Sigmoid colon (tissue), 4 donors: ENCODE measurements at regions not wholly inside any gene's neighbourhood (a gene's known extent, or its start where the extent isn't known, plus 50 kb on each side); places are given as distances from the start of the nearest gene placed in this dataset.

Experiments
- EP300 ChIP-seq, 4 donors: sonication (generic); formaldehyde crosslinking; IDR thresholded peaks; one replicate each; pipeline ENCODE4 v1.6.1; 2017; ENCODE audit warnings: antibody characterized with exemption in 4 of 4
- TF ChIP-seq, protein P1 (sequence below), 4 experiments: fragments of 450-650 bp in 3 of 4; fragments of 200-600 bp in 1 of 4; IDR thresholded peaks; one replicate each; pipeline ENCODE4 v1.5.1; 2016 to 2019; ENCODE audit warnings: antibody characterized with exemption in 4 of 4, mild to moderate bottlenecking in 3 of 4, moderate library complexity in 2 of 4

DNA sequence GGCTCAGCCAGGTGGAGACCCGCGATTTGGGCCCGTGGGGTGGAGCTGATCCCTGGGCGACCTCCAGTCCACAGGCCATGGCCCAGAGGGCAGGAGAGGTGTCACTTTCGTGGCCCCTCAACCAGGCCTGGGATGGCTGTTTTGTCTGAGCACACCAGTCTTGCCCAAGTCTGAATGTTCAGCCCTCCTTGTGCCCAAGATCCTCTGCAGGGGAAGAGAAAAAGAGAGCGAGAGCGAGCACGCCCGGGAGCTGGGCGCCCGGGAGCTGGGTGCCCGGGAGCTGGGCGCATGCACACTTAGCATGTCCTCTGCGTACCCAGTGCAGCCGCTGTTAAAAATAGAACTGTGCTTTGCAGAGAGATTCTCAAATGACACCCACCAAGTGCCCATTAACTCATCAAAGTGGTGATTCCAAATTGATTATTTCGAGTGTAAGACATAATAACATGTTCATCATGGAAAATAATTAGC, 403.3 kb upstream of the TNRC6C start:
- no peak for TF ChIP-seq EP300 (IDR thresholded peaks at IDR 0.05)
- TF ChIP-seq, protein P1, sequence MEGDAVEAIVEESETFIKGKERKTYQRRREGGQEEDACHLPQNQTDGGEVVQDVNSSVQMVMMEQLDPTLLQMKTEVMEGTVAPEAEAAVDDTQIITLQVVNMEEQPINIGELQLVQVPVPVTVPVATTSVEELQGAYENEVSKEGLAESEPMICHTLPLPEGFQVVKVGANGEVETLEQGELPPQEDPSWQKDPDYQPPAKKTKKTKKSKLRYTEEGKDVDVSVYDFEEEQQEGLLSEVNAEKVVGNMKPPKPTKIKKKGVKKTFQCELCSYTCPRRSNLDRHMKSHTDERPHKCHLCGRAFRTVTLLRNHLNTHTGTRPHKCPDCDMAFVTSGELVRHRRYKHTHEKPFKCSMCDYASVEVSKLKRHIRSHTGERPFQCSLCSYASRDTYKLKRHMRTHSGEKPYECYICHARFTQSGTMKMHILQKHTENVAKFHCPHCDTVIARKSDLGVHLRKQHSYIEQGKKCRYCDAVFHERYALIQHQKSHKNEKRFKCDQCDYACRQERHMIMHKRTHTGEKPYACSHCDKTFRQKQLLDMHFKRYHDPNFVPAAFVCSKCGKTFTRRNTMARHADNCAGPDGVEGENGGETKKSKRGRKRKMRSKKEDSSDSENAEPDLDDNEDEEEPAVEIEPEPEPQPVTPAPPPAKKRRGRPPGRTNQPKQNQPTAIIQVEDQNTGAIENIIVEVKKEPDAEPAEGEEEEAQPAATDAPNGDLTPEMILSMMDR (IDR thresholded peaks at IDR 0.05), result no peak
